Karpas-422 (cell line): ENCODE measurements at regions not wholly inside any gene's neighbourhood (a gene's known extent, or its start where the extent isn't known, plus 50 kb on each side); places are given as distances from the start of the nearest gene placed in this dataset.

ENCODE experiments used
- DNase-seq: peaks from one replicate; pipeline ENCODE4 v3.0.0-alpha.2; 2015
- H2AFZ ChIP-seq: fragments of 200-600 bp; sonication (generic); 2 replicates; pipeline ENCODE4 v1.6.1; 2014; ENCODE audit warnings: antibody characterized with exemption, low read length, mixed read lengths
- H3K27ac ChIP-seq: fragments of 200-600 bp; sonication (generic); 2 replicates; pipeline ENCODE4 v1.5.1; 2014; ENCODE audit warnings: mild to moderate bottlenecking, low read length, moderate library complexity
- H3K27me3 ChIP-seq: fragments of 200-600 bp; sonication (generic); 2 replicates; pipeline ENCODE4 v1.6.1; 2014; ENCODE audit warnings: low read length, mixed read lengths
- H3K36me3 ChIP-seq: fragments of 200-600 bp; sonication (generic); 2 replicates; pipeline ENCODE4 v1.6.1; 2014; ENCODE audit warnings: low read length, mixed read lengths; ENCODE audit not compliant: insufficient read depth
- H3K4me1 ChIP-seq: fragments of 200-600 bp; sonication (generic); 2 replicates; pipeline ENCODE4 v1.6.1; 2014; ENCODE audit warnings: mild to moderate bottlenecking, low read length, mixed read lengths
- H3K4me2 ChIP-seq: fragments of 200-600 bp; sonication (generic); 2 replicates; pipeline ENCODE4 v1.6.1; 2014; ENCODE audit warnings: low read length, low read depth, mild to moderate bottlenecking; ENCODE audit not compliant: poor library complexity, severe bottlenecking
- H3K4me3 ChIP-seq: fragments of 200-600 bp; sonication (generic); 2 replicates; pipeline ENCODE4 v1.5.1; 2014; ENCODE audit warnings: mild to moderate bottlenecking, antibody characterized with exemption, low read length, mixed read lengths
- H3K79me2 ChIP-seq: fragments of 200-600 bp; sonication (generic); 2 replicates; pipeline ENCODE4 v1.6.1; 2014; ENCODE audit warnings: mild to moderate bottlenecking, low read length, mixed read lengths
- H3K9ac ChIP-seq: fragments of 200-600 bp; sonication (generic); 2 replicates; pipeline ENCODE4 v1.6.0; 2014; ENCODE audit warnings: low read length
- H3K9me2 ChIP-seq: fragments of 200-600 bp; sonication (generic), shearing (Covaris generic); replicated peaks from 2 replicates; pipeline ENCODE4 v1.6.0; 2014; ENCODE audit warnings: mild to moderate bottlenecking, low read length, moderate library complexity; ENCODE audit not compliant: insufficient read depth
- H3K9me3 ChIP-seq: fragments of 300-700, 200-600 bp; sonication (generic); 2 replicates; pipeline ENCODE4 v1.6.1; 2014; ENCODE audit warnings: low read length, mixed read lengths
- H4K20me1 ChIP-seq: fragments of 200-600 bp; sonication (generic); 2 replicates; pipeline ENCODE4 v1.6.1; 2014; ENCODE audit warnings: mild to moderate bottlenecking, antibody characterized with exemption, low read length, low read depth; ENCODE audit not compliant: insufficient read depth

DNA sequence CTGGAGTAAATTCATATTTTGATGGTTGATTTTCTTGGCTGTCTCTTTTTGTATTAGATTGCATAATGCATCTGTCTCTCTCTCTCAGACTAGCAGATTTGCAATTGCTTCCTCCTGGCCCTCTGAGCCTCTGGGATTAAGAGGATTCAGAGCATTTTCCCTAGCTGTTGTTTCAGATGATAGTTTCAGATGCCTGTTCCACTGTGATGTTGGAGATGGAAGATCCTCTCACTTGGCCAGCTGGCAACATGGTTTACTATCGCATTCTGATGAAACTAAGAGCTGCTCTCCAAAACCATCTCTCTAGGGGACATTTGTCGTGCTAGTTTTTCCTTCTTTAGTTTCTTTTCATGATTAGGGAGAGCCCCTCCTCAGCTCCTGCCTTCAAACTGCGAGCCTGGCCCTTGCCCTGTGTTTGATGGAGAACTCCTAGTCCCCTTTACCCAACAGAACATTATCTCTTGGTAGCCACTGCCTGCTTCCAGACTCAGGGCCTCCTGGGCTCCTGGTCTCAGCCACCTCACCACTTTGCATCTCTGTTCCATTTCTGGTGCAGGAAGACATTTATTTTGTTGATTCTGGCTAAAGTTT, 244.6 kb downstream of the B3GLCT start:
- H3K9me2 ChIP-seq: no peaks in the 10 kb centered on the region
- H4K20me1 ChIP-seq: no peaks in the 10 kb centered on the region
- no peaks in the 10 kb centered on the region for H3K4me1 ChIP-seq
- H3K27me3 ChIP-seq: no peaks in the 10 kb centered on the region
- H3K9me3 ChIP-seq: no peaks in the 10 kb centered on the region
- H3K4me2 ChIP-seq: no peak overlapping the region
- H3K27ac ChIP-seq: no peak overlapping the region
- H2AFZ ChIP-seq: no peak overlapping the region
- no peaks in the 10 kb centered on the region for H3K36me3 ChIP-seq
- no peak overlapping the region for H3K9ac ChIP-seq
- DNase-seq: no peak
- H3K4me3 ChIP-seq: no peak overlapping the region
- H3K79me2 ChIP-seq: no peaks in the 10 kb centered on the region

DNA sequence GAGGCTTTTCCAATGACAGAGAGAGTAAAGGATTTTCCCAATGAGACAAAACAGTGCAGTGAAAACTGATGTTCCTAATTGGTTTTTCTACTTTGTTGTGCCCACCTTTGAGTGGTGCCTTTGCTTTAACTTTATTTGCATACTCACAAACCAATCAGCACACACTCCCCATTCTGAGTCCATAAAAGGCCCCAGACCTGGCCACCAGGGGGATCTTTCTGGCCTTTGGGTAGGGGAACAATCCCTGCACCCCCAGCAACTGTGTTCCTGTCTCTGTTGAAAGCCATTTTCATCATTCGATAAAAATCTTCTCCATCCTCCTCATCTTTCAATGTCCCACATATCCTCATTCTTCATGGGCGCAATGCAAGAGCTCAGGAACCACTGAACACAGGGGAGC, 252.8 kb downstream of the B3GLCT start:
- no peak for DNase-seq
- H3K36me3 ChIP-seq: no peaks in the 10 kb centered on the region
- no peaks in the 10 kb centered on the region for H4K20me1 ChIP-seq
- H3K79me2 ChIP-seq: no peaks in the 10 kb centered on the region
- no peak overlapping the region for H3K4me2 ChIP-seq
- H3K4me1 ChIP-seq: no peaks in the 10 kb centered on the region
- H3K27me3 ChIP-seq: no peaks in the 10 kb centered on the region
- H3K27ac ChIP-seq: no peak overlapping the region
- no peak overlapping the region for H2AFZ ChIP-seq
- H3K9me2 ChIP-seq: 0 out of 2 replicates have a peak, but pooled peaks cover 3% of the 10 kb centered on the region
- H3K9me3 ChIP-seq: no peaks in the 10 kb centered on the region
- no peak overlapping the region for H3K9ac ChIP-seq
- H3K4me3 ChIP-seq: no peak overlapping the region

DNA sequence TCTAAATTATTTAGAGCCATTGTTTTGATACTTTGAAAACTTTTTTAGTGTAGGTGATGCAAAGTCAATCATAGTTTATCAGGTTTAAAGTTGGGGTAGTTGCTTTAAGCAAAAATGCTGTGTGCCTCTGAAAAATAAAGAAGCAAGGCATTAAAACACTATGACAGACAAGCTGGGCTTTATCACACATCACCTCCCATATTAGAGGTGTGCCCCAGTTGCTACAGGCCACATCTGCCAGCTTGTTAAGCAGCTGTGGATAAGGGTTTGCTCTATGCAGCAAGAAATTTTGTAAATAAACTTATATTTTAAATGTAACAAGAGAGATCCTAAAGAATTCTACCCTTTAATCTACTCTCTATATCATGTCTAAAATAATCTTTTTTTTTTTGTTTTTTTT, 255.8 kb downstream of the B3GLCT start:
- H3K27me3 ChIP-seq: no peaks in the 10 kb centered on the region
- H3K4me1 ChIP-seq: no peaks in the 10 kb centered on the region
- H3K79me2 ChIP-seq: no peaks in the 10 kb centered on the region
- H3K4me2 ChIP-seq: no peak overlapping the region
- H3K9me2 ChIP-seq: 0 out of 2 replicates have a peak, but pooled peaks cover 3% of the 10 kb centered on the region
- no peak overlapping the region for H3K4me3 ChIP-seq
- no peaks in the 10 kb centered on the region for H3K9me3 ChIP-seq
- no peak overlapping the region for H3K27ac ChIP-seq
- no peaks in the 10 kb centered on the region for H3K36me3 ChIP-seq
- no peak overlapping the region for H3K9ac ChIP-seq
- DNase-seq: no peak
- H2AFZ ChIP-seq: no peak overlapping the region
- no peaks in the 10 kb centered on the region for H4K20me1 ChIP-seq

DNA sequence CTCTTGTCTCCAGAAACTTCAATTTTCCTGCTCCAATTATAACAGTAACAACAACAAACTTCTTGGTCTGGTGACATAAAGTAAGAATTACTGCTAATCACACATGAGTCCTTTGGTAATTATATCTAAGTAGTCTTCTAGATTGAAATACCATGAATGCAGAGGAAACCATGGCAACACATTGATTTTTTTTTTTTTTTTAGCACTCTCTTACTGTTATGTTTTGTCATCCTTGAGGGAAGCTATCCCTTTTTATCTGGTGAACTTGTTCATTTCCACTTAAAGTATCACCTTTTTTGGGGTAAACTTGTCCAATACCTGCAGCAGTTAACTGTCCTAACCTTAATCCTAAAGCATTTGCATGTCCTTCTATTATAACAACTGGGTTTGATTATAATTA, 256.3 kb downstream of the B3GLCT start:
- Histone ChIP-seq H3K9me2 (0 out of 2 replicates have a peak, but pooled peaks cover 3% of the 10 kb centered on the region), H3K4me2 (no peak overlapping the region), H3K9me3 (no peaks in the 10 kb centered on the region), H3K27me3 (no peaks in the 10 kb centered on the region), H2AFZ (no peak overlapping the region), H3K4me1 (no peaks in the 10 kb centered on the region), H3K36me3 (no peaks in the 10 kb centered on the region), H4K20me1 (no peaks in the 10 kb centered on the region), H3K9ac (no peak overlapping the region), H3K79me2 (no peaks in the 10 kb centered on the region), H3K27ac (no peak overlapping the region), H3K4me3 (no peak overlapping the region)
- DNase-seq: no peak

DNA sequence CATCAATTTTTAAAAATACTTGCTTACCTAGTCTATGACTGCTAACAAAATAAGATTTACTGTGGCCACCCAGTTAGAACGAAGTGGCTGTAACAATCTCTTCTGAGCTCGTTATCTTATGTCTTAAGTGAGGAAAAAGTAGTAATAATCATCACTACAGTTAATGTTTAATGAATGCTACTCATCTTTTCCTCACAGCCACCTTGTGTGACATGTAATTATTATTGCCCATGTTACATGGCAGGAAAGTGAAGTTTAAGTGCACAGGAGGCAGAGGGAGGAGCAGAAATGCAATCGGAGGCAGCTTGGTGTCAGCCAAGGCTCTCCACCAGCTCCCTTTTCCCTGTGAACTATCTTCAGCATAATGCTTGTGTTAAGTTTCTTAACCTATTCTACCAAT, 260.3 kb downstream of the B3GLCT start:
- Histone ChIP-seq H3K9ac (no peak overlapping the region), H3K27ac (no peak overlapping the region), H3K27me3 (no peaks in the 10 kb centered on the region), H4K20me1 (no peaks in the 10 kb centered on the region), H3K4me1 (no peaks in the 10 kb centered on the region), H3K36me3 (no peaks in the 10 kb centered on the region), H3K79me2 (no peaks in the 10 kb centered on the region), H3K9me3 (no peaks in the 10 kb centered on the region), H3K4me3 (no peak overlapping the region), H3K9me2 (no peaks in the 10 kb centered on the region), H3K4me2 (no peak overlapping the region), H2AFZ (no peak overlapping the region)
- DNase-seq: no peak

DNA sequence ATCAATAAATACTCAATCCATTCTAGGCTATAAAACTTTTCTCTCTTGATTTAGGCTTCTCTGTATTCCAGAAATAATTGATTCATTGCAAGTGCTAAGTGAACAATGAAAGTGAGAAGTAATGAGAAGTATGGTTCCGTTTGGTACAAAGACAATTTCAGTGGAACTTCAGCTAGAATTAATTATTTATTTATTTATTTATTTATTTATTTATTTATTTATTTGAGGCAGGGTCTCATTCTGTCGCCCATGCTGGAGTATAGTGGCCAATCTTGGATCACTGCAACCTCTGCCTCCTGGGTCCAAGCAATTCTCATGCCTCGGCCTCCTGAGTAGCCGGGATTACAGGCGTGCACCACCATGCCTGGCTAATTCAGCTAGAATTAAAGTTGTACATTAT, 262.1 kb downstream of the B3GLCT start:
- H3K4me3 ChIP-seq: no peak overlapping the region
- H3K9me2 ChIP-seq: no peaks in the 10 kb centered on the region
- H3K4me2 ChIP-seq: no peak overlapping the region
- H3K36me3 ChIP-seq: no peaks in the 10 kb centered on the region
- no peak overlapping the region for H3K27ac ChIP-seq
- no peak overlapping the region for H3K9ac ChIP-seq
- H3K79me2 ChIP-seq: no peaks in the 10 kb centered on the region
- H3K27me3 ChIP-seq: no peaks in the 10 kb centered on the region
- no peaks in the 10 kb centered on the region for H4K20me1 ChIP-seq
- H2AFZ ChIP-seq: no peak overlapping the region
- no peaks in the 10 kb centered on the region for H3K9me3 ChIP-seq
- no peaks in the 10 kb centered on the region for H3K4me1 ChIP-seq
- DNase-seq: no peak

DNA sequence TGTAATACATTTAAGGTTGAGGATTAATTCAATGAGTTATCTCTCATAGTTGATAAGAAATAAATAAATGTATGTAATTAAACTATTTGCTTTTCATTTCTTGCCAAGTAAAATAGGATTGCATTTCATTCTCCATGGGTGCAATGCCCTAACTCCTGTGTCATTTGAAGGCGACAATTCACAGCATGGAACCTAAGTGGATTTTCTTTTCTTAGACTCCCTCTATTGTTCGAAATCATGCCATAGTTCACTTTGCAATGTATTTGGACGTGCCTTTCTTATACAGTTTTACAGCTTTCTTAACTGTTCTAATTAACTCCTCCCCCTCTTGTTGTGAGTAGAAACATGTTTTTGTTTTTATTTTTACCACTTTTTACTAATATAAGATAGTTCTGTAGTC, 263.0 kb downstream of the B3GLCT start:
- H3K4me3 ChIP-seq: no peak overlapping the region
- no peaks in the 10 kb centered on the region for H3K9me2 ChIP-seq
- H3K9ac ChIP-seq: no peak overlapping the region
- H2AFZ ChIP-seq: no peak overlapping the region
- H4K20me1 ChIP-seq: no peaks in the 10 kb centered on the region
- H3K4me2 ChIP-seq: no peak overlapping the region
- H3K4me1 ChIP-seq: no peaks in the 10 kb centered on the region
- H3K36me3 ChIP-seq: no peaks in the 10 kb centered on the region
- no peak for DNase-seq
- no peak overlapping the region for H3K27ac ChIP-seq
- H3K27me3 ChIP-seq: no peaks in the 10 kb centered on the region
- no peaks in the 10 kb centered on the region for H3K79me2 ChIP-seq
- H3K9me3 ChIP-seq: no peaks in the 10 kb centered on the region

DNA sequence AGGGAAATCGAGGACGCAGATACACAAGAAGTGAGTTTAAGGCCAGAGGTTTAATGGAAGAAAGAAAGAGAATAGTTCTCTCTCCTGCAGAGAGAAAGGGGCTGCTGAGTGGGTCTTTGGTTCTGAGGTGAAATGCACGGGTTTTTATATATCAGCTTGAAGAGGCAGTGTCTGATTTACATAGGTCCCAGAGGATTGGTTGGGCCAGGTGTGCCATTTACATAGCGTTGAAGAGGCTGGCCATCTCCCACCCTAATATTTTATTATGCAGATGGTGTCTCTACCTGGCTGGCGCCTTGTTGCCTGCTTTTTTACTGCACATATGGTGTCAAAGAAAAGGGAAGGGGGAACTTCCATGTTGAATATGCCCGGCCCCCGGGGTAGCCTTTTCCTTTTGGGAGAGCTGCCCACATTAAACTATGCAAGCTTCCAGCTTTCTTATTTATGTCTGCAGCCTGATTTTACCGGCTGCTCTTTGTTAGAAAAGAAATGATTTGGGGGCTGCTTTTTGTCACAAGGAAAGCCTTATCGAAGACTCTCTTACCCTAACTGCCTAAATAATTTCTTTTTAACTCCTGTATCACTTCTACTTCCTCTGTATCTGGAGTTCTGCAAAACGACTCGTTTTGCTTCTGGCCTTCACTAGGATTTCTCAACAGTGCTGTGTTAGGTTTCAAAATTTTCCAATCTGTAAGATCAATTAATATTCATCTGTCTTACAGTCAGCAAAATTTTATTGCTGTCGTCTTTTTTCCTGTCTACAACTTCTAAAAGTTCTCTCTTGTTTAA, 268.5 kb downstream of the B3GLCT start:
- Histone ChIP-seq H3K79me2 (no peaks in the 10 kb centered on the region), H3K36me3 (no peaks in the 10 kb centered on the region), H3K27me3 (no peaks in the 10 kb centered on the region), H3K27ac (no peak overlapping the region), H3K4me2 (no peak overlapping the region), H3K9me3 (no peaks in the 10 kb centered on the region), H3K4me1 (no peaks in the 10 kb centered on the region), H2AFZ (no peak overlapping the region), H3K4me3 (no peak overlapping the region), H3K9me2 (no peaks in the 10 kb centered on the region), H4K20me1 (no peaks in the 10 kb centered on the region), H3K9ac (no peak overlapping the region)
- DNase-seq: no peak
